Neutrophil (primary cell): ENCODE measurements at regions not wholly inside any gene's neighbourhood (a gene's known extent, or its start where the extent isn't known, plus 50 kb on each side); places are given as distances from the start of the nearest gene placed in this dataset.

Source experiments
- H3K27ac ChIP-seq: fragments of 200-600 bp; sonication (generic); 2 replicates; pipeline ENCODE4 v1.5.1; 2016; ENCODE audit warnings: mild to moderate bottlenecking, moderate library complexity
- H3K27me3 ChIP-seq: fragments of 200-600 bp; sonication (generic); 2 replicates; pipeline ENCODE4 v1.6.0; 2016; ENCODE audit warnings: mild to moderate bottlenecking
- H3K36me3 ChIP-seq: fragments of 200-600 bp; sonication (generic); 2 replicates; pipeline ENCODE4 v1.5.1; 2017
- H3K4me1 ChIP-seq, 2 experiments: fragments of 200-600 bp in 1 of 2; sonication (generic) in 1 of 2; 1 replicate in 1 of 2; 2 replicates in 1 of 2; pipeline versions ENCODE4 v1.5.1 to v1.6.1; 2013 to 2016; ENCODE audit warnings: low read depth in 1 of 2, low read length in 1 of 2, mild to moderate bottlenecking in 1 of 2, moderate library complexity in 1 of 2; ENCODE audit not compliant: control insufficient read depth in 1 of 2, insufficient read depth in 1 of 2
- H3K4me3 ChIP-seq, 2 experiments: fragments of 200-600 bp in 1 of 2; sonication (generic) in 1 of 2; 1 replicate in 1 of 2; 2 replicates in 1 of 2; pipeline ENCODE4 v1.5.1; 2013 to 2016; ENCODE audit warnings: low read depth in 1 of 2, low read length in 1 of 2, mild to moderate bottlenecking in 1 of 2, moderate library complexity in 1 of 2
- H3K9me3 ChIP-seq: fragments of 200-600 bp; sonication (generic); 2 replicates; pipeline ENCODE4 v1.5.1; 2016
- TF ChIP-seq, protein P1 (sequence below): fragments of 200-600 bp; sonication (generic); IDR thresholded peaks from 2 replicates; pipeline ENCODE4 v1.5.1; 2016; ENCODE audit warnings: antibody characterized with exemption

DNA sequence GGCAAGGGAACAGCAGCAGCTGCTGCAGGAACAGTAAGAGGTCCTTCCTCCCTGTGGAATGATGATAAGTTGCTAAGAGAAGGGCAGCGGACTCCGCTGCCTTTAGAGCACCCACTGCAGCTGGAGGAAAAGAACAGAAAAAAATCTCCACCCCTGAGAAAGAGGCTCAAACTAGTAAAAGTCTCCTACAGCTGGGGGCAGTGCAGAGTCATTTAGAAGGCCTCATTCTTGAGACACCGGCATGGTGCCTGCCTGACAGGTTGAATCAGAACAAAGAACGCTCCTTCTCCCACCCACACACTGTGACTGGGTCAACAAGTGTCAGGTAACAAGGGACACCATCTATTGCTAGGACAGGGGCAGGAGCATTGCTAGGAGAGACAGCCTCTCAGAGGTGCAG, 188.4 kb downstream of the ABHD5 start:
- Histone ChIP-seq H3K36me3 (no peaks in the 10 kb centered on the region), H3K27ac (no peak overlapping the region), H3K9me3 (no peaks in the 10 kb centered on the region), H3K27me3 (peaks cover 18% of the 10 kb centered on the region), H3K4me1 (no peaks in the 10 kb centered on the region), H3K4me3 (no peak overlapping the region)
- TF ChIP-seq, protein P1, sequence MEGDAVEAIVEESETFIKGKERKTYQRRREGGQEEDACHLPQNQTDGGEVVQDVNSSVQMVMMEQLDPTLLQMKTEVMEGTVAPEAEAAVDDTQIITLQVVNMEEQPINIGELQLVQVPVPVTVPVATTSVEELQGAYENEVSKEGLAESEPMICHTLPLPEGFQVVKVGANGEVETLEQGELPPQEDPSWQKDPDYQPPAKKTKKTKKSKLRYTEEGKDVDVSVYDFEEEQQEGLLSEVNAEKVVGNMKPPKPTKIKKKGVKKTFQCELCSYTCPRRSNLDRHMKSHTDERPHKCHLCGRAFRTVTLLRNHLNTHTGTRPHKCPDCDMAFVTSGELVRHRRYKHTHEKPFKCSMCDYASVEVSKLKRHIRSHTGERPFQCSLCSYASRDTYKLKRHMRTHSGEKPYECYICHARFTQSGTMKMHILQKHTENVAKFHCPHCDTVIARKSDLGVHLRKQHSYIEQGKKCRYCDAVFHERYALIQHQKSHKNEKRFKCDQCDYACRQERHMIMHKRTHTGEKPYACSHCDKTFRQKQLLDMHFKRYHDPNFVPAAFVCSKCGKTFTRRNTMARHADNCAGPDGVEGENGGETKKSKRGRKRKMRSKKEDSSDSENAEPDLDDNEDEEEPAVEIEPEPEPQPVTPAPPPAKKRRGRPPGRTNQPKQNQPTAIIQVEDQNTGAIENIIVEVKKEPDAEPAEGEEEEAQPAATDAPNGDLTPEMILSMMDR, result no peak

DNA sequence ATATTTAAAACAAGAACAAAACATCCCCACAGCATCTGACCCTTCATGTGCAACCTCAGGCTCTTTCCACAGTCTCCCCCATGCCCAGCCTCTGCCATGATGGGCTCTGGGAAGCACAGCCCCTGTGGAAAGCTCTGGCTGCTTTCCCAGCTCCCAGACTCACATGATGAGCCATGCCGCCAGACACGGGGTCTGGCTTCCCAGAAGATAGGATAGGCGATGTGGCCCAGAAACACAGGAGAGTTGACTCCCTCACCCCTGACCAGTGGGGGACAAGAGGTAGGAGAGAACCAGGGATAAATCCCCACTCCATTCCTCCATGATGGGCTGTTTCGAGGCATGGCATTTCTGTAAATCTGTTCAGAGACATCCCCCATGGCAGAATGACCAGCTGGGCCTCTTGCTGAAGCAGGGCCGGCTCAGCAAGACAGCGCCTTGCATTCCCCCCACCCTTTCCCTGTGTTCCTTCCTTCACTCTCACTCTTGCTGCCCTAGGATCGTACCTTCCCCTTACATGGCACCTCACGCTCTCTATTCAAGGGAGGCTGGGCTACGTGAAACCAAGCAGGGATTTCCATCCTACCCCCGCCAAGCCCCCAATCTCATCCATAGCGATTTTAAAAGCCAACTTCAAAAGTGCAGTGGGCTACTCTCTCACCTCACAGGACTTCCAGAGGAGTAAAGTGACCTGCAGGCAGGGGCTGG, 192.4 kb downstream of the ABHD5 start:
- Histone ChIP-seq H3K27ac (no peak overlapping the region), H3K36me3 (no peaks in the 10 kb centered on the region), H3K9me3 (no peaks in the 10 kb centered on the region), H3K4me1 (no peaks in the 10 kb centered on the region), H3K27me3 (peaks cover 25% of the 10 kb centered on the region), H3K4me3 (no peak overlapping the region)
- TF ChIP-seq, protein P1, result no peak

DNA sequence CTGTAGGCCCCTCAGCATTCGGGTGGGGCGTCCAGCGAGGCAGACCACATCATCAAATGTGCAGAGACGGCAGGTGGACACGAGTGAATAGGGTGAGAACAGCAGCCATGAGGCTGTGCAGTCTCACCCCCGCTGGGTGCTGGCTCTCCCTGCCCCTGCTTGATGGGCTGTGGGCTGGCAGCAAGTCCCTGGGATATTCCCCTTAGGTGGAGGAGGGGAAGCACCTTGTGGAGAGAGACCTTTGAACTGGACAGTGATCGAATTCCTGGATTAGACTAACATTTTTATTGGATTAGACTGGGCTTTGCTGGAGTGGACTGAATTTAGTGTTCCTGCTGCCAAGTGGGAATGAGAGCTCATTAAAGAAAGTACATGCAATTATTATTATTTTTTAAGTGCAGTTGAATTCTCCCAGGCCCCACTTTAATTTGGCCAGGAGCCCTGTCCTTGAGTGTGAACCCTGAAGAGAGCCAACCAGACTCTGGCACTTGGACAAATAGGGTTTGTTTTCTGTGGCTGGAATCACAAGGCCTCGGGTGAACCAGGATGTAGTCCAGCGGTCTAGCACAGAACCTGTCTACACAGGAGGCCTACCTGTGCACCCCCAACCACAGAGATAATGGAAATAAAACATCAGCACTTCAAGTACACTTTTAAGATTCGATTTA, 193.1 kb downstream of the ABHD5 start:
- Histone ChIP-seq H3K4me3 (no peak overlapping the region), H3K27ac (no peak overlapping the region), H3K4me1 (no peaks in the 10 kb centered on the region), H3K9me3 (no peaks in the 10 kb centered on the region), H3K36me3 (no peaks in the 10 kb centered on the region), H3K27me3 (peaks cover 23% of the 10 kb centered on the region)
- TF ChIP-seq, protein P1, result no peak

DNA sequence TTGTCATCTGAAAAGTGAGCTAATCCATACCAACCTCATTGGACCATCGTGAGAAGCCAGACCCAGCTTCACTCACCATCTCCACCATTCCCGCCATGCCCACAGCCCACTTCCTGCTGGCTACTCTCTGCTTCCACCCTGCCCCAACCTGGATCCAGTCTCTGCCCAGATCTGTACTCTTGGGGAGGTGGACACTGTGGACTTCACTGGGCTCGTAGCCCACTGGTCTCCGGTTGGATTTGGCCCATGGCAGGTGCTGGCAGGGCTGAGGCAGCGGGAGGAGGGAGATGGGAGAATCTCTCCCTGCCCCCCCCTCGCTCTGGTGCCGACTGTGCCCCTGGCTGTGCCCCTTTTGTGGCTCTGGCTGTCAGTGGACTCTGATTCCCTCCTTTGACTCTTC, 193.8 kb downstream of the ABHD5 start:
- H3K4me3 ChIP-seq, result no peak overlapping the region
- TF ChIP-seq, protein P1, result no peak
- H3K27me3 ChIP-seq, result peaks cover 20% of the 10 kb centered on the region
- no peaks in the 10 kb centered on the region for H3K9me3 ChIP-seq
- H3K36me3 ChIP-seq, result no peaks in the 10 kb centered on the region
- no peaks in the 10 kb centered on the region for H3K4me1 ChIP-seq
- H3K27ac ChIP-seq, result no peak overlapping the region

DNA sequence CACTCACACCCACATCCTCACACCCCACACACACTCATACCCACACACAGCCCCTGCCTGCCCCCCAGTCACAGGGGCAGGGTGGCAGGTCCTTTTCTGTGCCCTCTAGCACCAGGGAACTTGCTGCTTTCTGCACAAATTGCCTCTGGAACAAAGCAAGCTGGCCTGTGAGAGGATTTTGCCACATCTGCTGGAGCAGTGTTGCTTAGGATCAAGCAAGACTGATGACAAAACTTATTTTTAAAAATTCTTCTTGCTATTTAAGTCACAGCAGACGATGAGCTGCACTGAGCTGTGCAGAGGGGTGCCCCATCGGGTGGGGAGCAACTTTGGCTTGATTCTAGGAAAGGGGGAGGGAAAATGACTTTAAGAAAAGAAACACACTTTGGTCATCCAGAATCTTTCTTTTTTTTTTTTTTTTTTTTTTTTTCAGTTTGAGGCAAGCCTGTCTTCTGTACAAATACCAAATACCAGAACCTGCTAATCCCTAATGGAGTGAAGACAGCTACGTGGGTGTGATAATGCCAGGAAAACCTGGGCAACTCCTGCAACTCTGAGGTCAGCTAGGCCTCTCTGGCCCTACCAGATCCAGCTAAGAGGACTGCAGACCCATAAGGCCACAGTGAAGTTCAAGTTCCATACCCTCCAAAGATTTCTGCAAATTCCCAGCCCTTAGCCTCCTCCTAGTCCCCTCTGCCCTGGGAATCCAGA, 195.3 kb downstream of the ABHD5 start:
- H3K36me3 ChIP-seq, result no peaks in the 10 kb centered on the region
- no peak overlapping the region for H3K27ac ChIP-seq
- H3K9me3 ChIP-seq, result no peaks in the 10 kb centered on the region
- H3K4me3 ChIP-seq, result no peak overlapping the region
- peaks cover 35% of the 10 kb centered on the region for H3K27me3 ChIP-seq
- TF ChIP-seq, protein P1, result no peak
- H3K4me1 ChIP-seq, result no peaks in the 10 kb centered on the region
